K562 (cell line): ENCODE measurements at regions not wholly inside any gene's neighbourhood (a gene's known extent, or its start where the extent isn't known, plus 50 kb on each side); places are given as distances from the start of the nearest gene placed in this dataset.

Source experiments
- ATAC-seq: fragments of 200-7000 bp; cut with Tn5 transposase; 3 replicates; pipeline ENCODE4 v1.9.1; 2020; ENCODE audit warnings: moderate library complexity
- BruUV-seq: library from RNA; stranded (reverse); fragments of 400-500 nt; replicated peaks from 2 replicates; lab custom pipeline; 2021; lab: Mats Ljungman, UMichigan
- CTCF ChIA-PET: fragments of 300-600 bp; formaldehyde crosslinking; extraction: SDS; loops from one replicate; lab custom pipeline; 2021; ENCODE audit warnings: low intra/inter-chr PET ratio; lab: Yijun Ruan, JAX
- POLR2A ChIA-PET: fragments of 300-600, 350-650 bp; sonication (Branson Sonifier 250); formaldehyde crosslinking; extraction: SDS; loops from one replicate; lab custom pipeline; 2021; ENCODE audit warnings: antibody characterized with exemption, inconsistent platforms; lab: Yijun Ruan, JAX
- DNase-seq, 4 experiments: peaks; one replicate each; pipeline versions ENCODE4 v3.0.0 to v3.0.0-alpha.2; 2011 to 2018; ENCODE audit warnings: low spot score in 3 of 4, mixed read lengths in 3 of 4; ENCODE audit errors: extremely low read depth in 1 of 4
- FAIRE-seq: peaks from 2 replicates; lab custom pipeline; 2011; peaks lifted over from hg19 to GRCh38; lab: Jason Lieb, UNC
- H2AFZ ChIP-seq: 2 replicates; pipeline ENCODE4 v1.6.0; 2011; ENCODE audit warnings: low read depth, low read length, control low read depth, inconsistent platforms
- H3K27ac ChIP-seq: fragments of 200-600 bp; 3 replicates; pipeline ENCODE4 v1.8.0; 2011; ENCODE audit warnings: low read depth, mild to moderate bottlenecking, control low read depth, inconsistent platforms, low read length, moderate library complexity, mixed read lengths; ENCODE audit errors: extremely low read depth
- H3K27me3 ChIP-seq, 2 experiments: fragments of 300-600 bp in 1 of 2; 2 replicates in 1 of 2; 3 replicates in 1 of 2; pipeline versions ENCODE4 v1.6.0 to v1.8.0; 2011; ENCODE audit warnings: inconsistent platforms in 2 of 2, low read length in 2 of 2, mild to moderate bottlenecking in 1 of 2, mixed read lengths in 1 of 2, moderate library complexity in 1 of 2; ENCODE audit not compliant: control insufficient read depth in 2 of 2, insufficient read depth in 2 of 2
- H3K36me3 ChIP-seq: fragments of 300-600 bp; 3 replicates; pipeline ENCODE4 v1.8.0; 2011; ENCODE audit warnings: mild to moderate bottlenecking, low read length, inconsistent platforms; ENCODE audit not compliant: control insufficient read depth, insufficient read depth
- H3K4me1 ChIP-seq, 2 experiments: fragments of 200-600 bp in 1 of 2; replicated peaks in 1 of 2; 2 replicates in 1 of 2; 3 replicates in 1 of 2; pipeline versions ENCODE4 v1.5.1 to v1.8.0; 2011; ENCODE audit warnings: inconsistent platforms in 2 of 2, low read length in 2 of 2, mild to moderate bottlenecking in 1 of 2, mixed read lengths in 1 of 2, moderate library complexity in 1 of 2; ENCODE audit not compliant: control insufficient read depth in 2 of 2, insufficient read depth in 2 of 2
- H3K4me2 ChIP-seq: 2 replicates; pipeline ENCODE4 v1.6.1; 2011; ENCODE audit warnings: low read length, control low read depth, inconsistent platforms, mixed read lengths; ENCODE audit not compliant: insufficient read depth
- H3K4me3 ChIP-seq: fragments of 200-600 bp; sonication (generic), shearing (Covaris generic); 2 replicates; pipeline ENCODE4 v1.5.1; 2016; ENCODE audit warnings: control low read depth, inconsistent platforms
- H3K79me2 ChIP-seq: fragments of 200-600 bp; 3 replicates; pipeline ENCODE4 v1.8.0; 2011; ENCODE audit warnings: low read length, inconsistent platforms; ENCODE audit not compliant: control insufficient read depth, insufficient read depth
- H3K9ac ChIP-seq, 2 experiments: 2 replicates each; pipeline versions ENCODE4 v1.6.0 to v1.6.1; 2011; ENCODE audit warnings: low read depth in 2 of 2, low read length in 2 of 2, control low read depth in 1 of 2, inconsistent platforms in 1 of 2, mild to moderate bottlenecking in 1 of 2, mixed read lengths in 1 of 2; ENCODE audit not compliant: insufficient read depth in 1 of 2
- H3K9me1 ChIP-seq: one replicate; pipeline ENCODE4 v1.6.0; 2011; ENCODE audit warnings: inconsistent platforms, mild to moderate bottlenecking, low read length, moderate library complexity; ENCODE audit not compliant: control insufficient read depth, insufficient read depth
- H3K9me3 ChIP-seq: replicated peaks from 2 replicates; pipeline ENCODE4 v1.5.1; 2011; ENCODE audit warnings: low read depth, low read length, inconsistent platforms; ENCODE audit not compliant: control insufficient read depth, insufficient read depth
- H4K20me1 ChIP-seq: replicated peaks from 2 replicates; pipeline ENCODE4 v1.6.1; 2011; ENCODE audit warnings: low read length, inconsistent platforms, mixed read lengths; ENCODE audit not compliant: control insufficient read depth, insufficient read depth
- ATF1 ChIP-seq, 2 experiments: fragments of 450-650 bp in 1 of 2; IDR thresholded peaks; 2 replicates each; pipeline ENCODE4 v1.6.1; 2016; ENCODE audit warnings: missing compliant biosample characterization in 1 of 2, missing genetic modification characterization in 1 of 2
- FOXO4 ChIP-seq: fragments of 450-650 bp; formaldehyde crosslinking; IDR thresholded peaks from 2 replicates; pipeline ENCODE4 v1.4.0; 2020; ENCODE audit warnings: mild to moderate bottlenecking, moderate library complexity
- GABPB2 ChIP-seq: fragments of 250-450 bp; sonication (Bioruptor Pico); conservative IDR thresholded peaks from 2 replicates; pipeline ENCODE4 v1.5.1; 2021; ENCODE audit warnings: mild to moderate bottlenecking
- HDGF ChIP-seq: fragments of 450-650 bp; IDR thresholded peaks from 2 replicates; pipeline ENCODE4 v1.6.1; 2016
- RBFOX2 ChIP-seq: fragments of 200-400 bp; formaldehyde crosslinking; IDR thresholded peaks from 2 replicates; pipeline ENCODE4 v1.6.1; 2017; ENCODE audit warnings: low read depth, mild to moderate bottlenecking, low read length, moderate library complexity
- SAFB2 ChIP-seq: fragments of 200-400 bp; formaldehyde crosslinking; IDR thresholded peaks from 2 replicates; pipeline ENCODE4 v1.6.1; 2018; ENCODE audit warnings: borderline replicate concordance, low read length, low read depth, moderate library complexity; ENCODE audit not compliant: severe bottlenecking
- SP1 ChIP-seq: sonication (generic); formaldehyde crosslinking; IDR thresholded peaks from 2 replicates; pipeline ENCODE4 v1.8.1; 2022; ENCODE audit warnings: mild to moderate bottlenecking, missing genetic modification reagents
- TEAD4 ChIP-seq, 2 experiments: sonication (generic) in 1 of 2; formaldehyde crosslinking in 1 of 2; IDR thresholded peaks; 2 replicates each; pipeline versions ENCODE4 v1.6.1 to v1.8.0; 2012 to 2022; ENCODE audit warnings: borderline replicate concordance in 1 of 2, inconsistent platforms in 1 of 2, low read length in 1 of 2, mild to moderate bottlenecking in 1 of 2, missing genetic modification reagents in 1 of 2
- ZBTB17 ChIP-seq: fragments of 450-650 bp; formaldehyde crosslinking; IDR thresholded peaks from 2 replicates; pipeline ENCODE4 v1.4.0; 2020; ENCODE audit warnings: mild to moderate bottlenecking
- ZNF695 ChIP-seq: fragments of 450-650 bp; formaldehyde crosslinking; IDR thresholded peaks from 2 replicates; pipeline ENCODE4 v1.4.0; 2020; ENCODE audit warnings: mild to moderate bottlenecking, moderate library complexity
- WGBS: fragments of 100-300 bp; shearing (Covaris generic); methylation state at CpG from one replicate; pipeline ENCODE4 v1.1.6; 2016; ENCODE audit warnings: low coverage, mixed read lengths; ENCODE audit not compliant: insufficient coverage; ENCODE audit errors: missing lambda C conversion rate; 5-methylcytosine and 5-hydroxymethylcytosine counted together
- in situ Hi-C: fragments of 300-500 bp; cut with MboI; formaldehyde crosslinking; loops from 4 replicates; pipeline ENCODE4 v1.15.0; 2018; ENCODE audit warnings: inconsistent platforms, mixed read lengths
- intact Hi-C: fragments of 100-400 bp; cut with micrococcal nuclease; formaldehyde crosslinking; loops from 2 replicates; pipeline ENCODE4 v1.14.2; 2022
- TF ChIP-seq, protein P1 (sequence below), 2 experiments: IDR thresholded peaks; 2 replicates each; pipeline ENCODE4 v1.6.1; 2011; ENCODE audit warnings: borderline replicate concordance in 1 of 2, control low read depth in 1 of 2, low read depth in 1 of 2, low read length in 1 of 2, mild to moderate bottlenecking in 1 of 2, mixed read lengths in 1 of 2, moderate library complexity in 1 of 2; ENCODE audit not compliant: insufficient read depth in 1 of 2, insufficient read length in 1 of 2, poor library complexity in 1 of 2, severe bottlenecking in 1 of 2; ENCODE audit errors: extremely low read depth in 1 of 2
- TF ChIP-seq, protein P2 (sequence below): fragments of 450-650 bp; IDR thresholded peaks from 2 replicates; pipeline ENCODE4 v1.6.1; 2018; ENCODE audit not compliant: partially characterized antibody
- TF ChIP-seq, protein P3 (sequence below): fragments of 250-450 bp; sonication (Bioruptor Pico); IDR thresholded peaks from 2 replicates; pipeline ENCODE4 v1.8.0; 2021; ENCODE audit warnings: borderline replicate concordance, mild to moderate bottlenecking, moderate library complexity; ENCODE audit not compliant: poor library complexity, severe bottlenecking

DNA sequence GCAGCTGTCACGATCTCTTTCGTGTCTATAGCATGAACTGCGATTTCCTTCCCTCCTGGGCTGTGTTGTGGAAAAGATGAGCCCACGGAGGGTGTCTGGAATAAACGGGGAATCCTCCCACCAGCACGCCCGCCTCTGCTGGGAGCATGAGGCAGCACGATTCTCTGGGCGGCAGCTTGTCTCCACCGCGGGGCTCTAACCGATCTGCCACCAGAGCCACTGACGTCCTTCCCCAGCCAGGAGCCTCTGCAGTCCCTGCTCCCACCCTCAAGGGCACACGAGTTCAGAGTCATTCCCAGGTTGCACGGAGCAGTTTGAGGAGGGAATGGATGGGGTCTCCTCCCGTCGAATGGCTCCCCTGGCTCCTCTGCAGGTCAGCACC, 197.6 kb downstream of the DLL1 start (continued):
- TF ChIP-seq, protein P1, sequence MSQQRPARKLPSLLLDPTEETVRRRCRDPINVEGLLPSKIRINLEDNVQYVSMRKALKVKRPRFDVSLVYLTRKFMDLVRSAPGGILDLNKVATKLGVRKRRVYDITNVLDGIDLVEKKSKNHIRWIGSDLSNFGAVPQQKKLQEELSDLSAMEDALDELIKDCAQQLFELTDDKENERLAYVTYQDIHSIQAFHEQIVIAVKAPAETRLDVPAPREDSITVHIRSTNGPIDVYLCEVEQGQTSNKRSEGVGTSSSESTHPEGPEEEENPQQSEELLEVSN (IDR thresholded peaks at IDR 0.05; ENCODE audit: borderline replicate concordance in 1 of 2, extremely low read depth in 1 of 2, insufficient read depth in 1 of 2, insufficient read length in 1 of 2, low read depth in 1 of 2, low read length in 1 of 2, poor library complexity in 1 of 2, severe bottlenecking in 1 of 2): no peak
- TF ChIP-seq HDGF: no peak
- TF ChIP-seq, all 486 proteins: peak for 0

DNA sequence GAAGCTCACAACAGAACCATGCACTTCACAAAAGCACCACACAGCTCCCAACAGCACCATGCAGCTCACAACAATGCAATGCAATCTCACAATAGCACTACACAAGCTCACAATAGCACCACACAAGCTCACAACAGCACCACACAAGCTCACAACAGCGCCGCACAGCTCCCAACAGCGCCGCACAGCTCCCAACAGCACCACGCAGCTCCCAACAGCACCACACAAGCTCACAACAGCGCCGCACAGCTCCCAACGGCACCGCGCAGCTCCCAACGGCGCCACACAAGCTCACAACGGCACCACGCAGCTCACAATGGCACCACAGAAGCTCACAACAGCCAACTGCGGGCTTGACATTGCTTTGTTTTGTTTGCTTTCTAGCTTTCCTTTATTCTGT, 198.1 kb downstream of the DLL1 start:
- ATAC-seq (no peak), DNase-seq (no peak), FAIRE-seq (no peak)
- peaks cover 23 to 86% of the 10 kb centered on the region in 2 experiments; a peak in 4 of 5 replicates for H3K27me3 ChIP-seq
- no peak overlapping the region for H3K4me2 ChIP-seq
- ChIA-PET POLR2A (interaction anchor here (0.6 to 1.2 kb wide), 3 partner anchors 18 to 273 kb away, joined by 3 read pairs; no protein-coding TSS in a partner anchor), CTCF (no interaction called here)
- H3K4me3 ChIP-seq: no peak overlapping the region
- H3K4me1 ChIP-seq: peaks cover 0 to 29% of the 10 kb centered on the region in 2 experiments; a peak in 3 of 5 replicates
- no TSS peak for BruUV-seq
- no peaks in the 10 kb centered on the region for H3K9me3 ChIP-seq
- H3K36me3 ChIP-seq: no peaks in the 10 kb centered on the region
- H3K27ac ChIP-seq: no peak overlapping the region
- H3K9me1 ChIP-seq: no peaks in the 10 kb centered on the region
- peaks cover 5% of the 10 kb centered on the region for H4K20me1 ChIP-seq
- WGBS: 14% methylated on average over 14 of the region's 15 CpGs
- intact Hi-C loops (no loop called here), in situ Hi-C loops (no loop called here)
- no peaks in the 10 kb centered on the region for H3K79me2 ChIP-seq
- H2AFZ ChIP-seq: no peak overlapping the region
- H3K9ac ChIP-seq: no peak overlapping the region
- TF ChIP-seq RBFOX2 (no peak), GABPB2 (CRISPR knock-in tag) (no peak), SP1 (no peak), ATF1 (CRISPR knock-in tag; IDR thresholded peaks at IDR 0.05) (no peak), ATF1 (tag; IDR thresholded peaks at IDR 0.05) (no peak), ZNF695 (CRISPR knock-in tag) (no peak), FOXO4 (no peak), TEAD4 (IDR thresholded peaks at IDR 0.05; ENCODE audit: low read length) (no peak), TEAD4 (CRISPR knock-in tag; IDR thresholded peaks at IDR 0.05; ENCODE audit: borderline replicate concordance) (no peak), ZBTB17 (CRISPR knock-in tag) (no peak), SAFB2 (no peak)
- TF ChIP-seq, protein P2, sequence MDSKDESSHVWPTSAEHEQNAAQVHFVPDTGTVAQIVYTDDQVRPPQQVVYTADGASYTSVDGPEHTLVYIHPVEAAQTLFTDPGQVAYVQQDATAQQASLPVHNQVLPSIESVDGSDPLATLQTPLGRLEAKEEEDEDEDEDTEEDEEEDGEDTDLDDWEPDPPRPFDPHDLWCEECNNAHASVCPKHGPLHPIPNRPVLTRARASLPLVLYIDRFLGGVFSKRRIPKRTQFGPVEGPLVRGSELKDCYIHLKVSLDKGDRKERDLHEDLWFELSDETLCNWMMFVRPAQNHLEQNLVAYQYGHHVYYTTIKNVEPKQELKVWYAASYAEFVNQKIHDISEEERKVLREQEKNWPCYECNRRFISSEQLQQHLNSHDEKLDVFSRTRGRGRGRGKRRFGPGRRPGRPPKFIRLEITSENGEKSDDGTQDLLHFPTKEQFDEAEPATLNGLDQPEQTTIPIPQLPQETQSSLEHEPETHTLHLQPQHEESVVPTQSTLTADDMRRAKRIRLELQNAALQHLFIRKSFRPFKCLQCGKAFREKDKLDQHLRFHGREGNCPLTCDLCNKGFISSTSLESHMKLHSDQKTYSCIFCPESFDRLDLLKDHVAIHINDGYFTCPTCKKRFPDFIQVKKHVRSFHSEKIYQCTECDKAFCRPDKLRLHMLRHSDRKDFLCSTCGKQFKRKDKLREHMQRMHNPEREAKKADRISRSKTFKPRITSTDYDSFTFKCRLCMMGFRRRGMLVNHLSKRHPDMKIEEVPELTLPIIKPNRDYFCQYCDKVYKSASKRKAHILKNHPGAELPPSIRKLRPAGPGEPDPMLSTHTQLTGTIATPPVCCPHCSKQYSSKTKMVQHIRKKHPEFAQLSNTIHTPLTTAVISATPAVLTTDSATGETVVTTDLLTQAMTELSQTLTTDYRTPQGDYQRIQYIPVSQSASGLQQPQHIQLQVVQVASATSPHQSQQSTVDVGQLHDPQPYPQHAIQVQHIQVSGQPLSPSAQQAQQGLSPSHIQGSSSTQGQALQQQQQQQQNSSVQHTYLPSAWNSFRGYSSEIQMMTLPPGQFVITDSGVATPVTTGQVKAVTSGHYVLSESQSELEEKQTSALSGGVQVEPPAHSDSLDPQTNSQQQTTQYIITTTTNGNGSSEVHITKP: no peak
- TF ChIP-seq, protein P3, sequence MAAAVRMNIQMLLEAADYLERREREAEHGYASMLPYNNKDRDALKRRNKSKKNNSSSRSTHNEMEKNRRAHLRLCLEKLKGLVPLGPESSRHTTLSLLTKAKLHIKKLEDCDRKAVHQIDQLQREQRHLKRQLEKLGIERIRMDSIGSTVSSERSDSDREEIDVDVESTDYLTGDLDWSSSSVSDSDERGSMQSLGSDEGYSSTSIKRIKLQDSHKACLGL: no peak
